Right lobe of liver (tissue), 6 donors: ENCODE measurements at regions not wholly inside any gene's neighbourhood (a gene's known extent, or its start where the extent isn't known, plus 50 kb on each side); places are given as distances from the start of the nearest gene placed in this dataset.

ENCODE experiments used
- ATAC-seq, 4 donors: fragments of 200-7000 bp; cut with Tn5 transposase; one replicate each; pipeline ENCODE4 v1.9.1; 2020; ENCODE audit warnings: mild to moderate bottlenecking in 4 of 4, moderate library complexity in 4 of 4
- DNase-seq, 3 donors: peaks; one replicate each; pipeline ENCODE4 v3.0.0-alpha.2; 2020
- H3K27ac ChIP-seq, 3 donors: fragments of 200-600 bp; one replicate each; pipeline ENCODE4 v1.8.0; 2022
- H3K27me3 ChIP-seq, 2 donors: fragments of 200-600 bp; one replicate each; pipeline ENCODE4 v1.8.0; 2022
- H3K36me3 ChIP-seq, 4 donors: fragments of 200-600 bp; sonication (generic) in 1 of 4; one replicate each; pipeline versions ENCODE4 v1.5.1 to v1.8.0; 2017 to 2022; ENCODE audit warnings: control low read depth in 1 of 4
- H3K4me1 ChIP-seq, 4 donors: fragments of 200-600 bp; sonication (generic) in 1 of 4; one replicate each; pipeline versions ENCODE4 v1.5.1 to v1.8.0; 2017 to 2022; ENCODE audit warnings: control low read depth in 1 of 4
- H3K4me3 ChIP-seq, 3 donors: fragments of 200-600 bp; one replicate each; pipeline ENCODE4 v1.8.0; 2022
- H3K9me3 ChIP-seq, 4 donors: fragments of 200-600 bp; sonication (generic) in 1 of 4; one replicate each; pipeline versions ENCODE4 v1.5.1 to v1.8.0; 2017 to 2022; ENCODE audit warnings: control low read depth in 1 of 4
- CTCF ChIP-seq, 4 donors: fragments of 200-600 bp in 3 of 4; fragments of 450-650 bp in 1 of 4; IDR thresholded peaks; one replicate each; pipeline versions ENCODE4 v1.5.1 to v1.8.0; 2016 to 2022; ENCODE audit warnings: antibody characterized with exemption in 4 of 4, mild to moderate bottlenecking in 2 of 4
- POLR2A ChIP-seq: fragments of 450-650 bp; IDR thresholded peaks from one replicate; pipeline ENCODE4 v1.6.1; 2017; ENCODE audit warnings: antibody characterized with exemption, mild to moderate bottlenecking
- WGBS: methylation state at CpG from one replicate; pipeline ENCODE4 v1.1.6; 2018; ENCODE audit warnings: low coverage, low lambda C conversion rate; ENCODE audit not compliant: insufficient coverage; ENCODE audit errors: missing lambda C conversion rate; 5-methylcytosine and 5-hydroxymethylcytosine counted together
- intact Hi-C, 2 donors: fragments of 100-400 bp; cut with DNase I; formaldehyde crosslinking; loops; one replicate each; pipeline versions ENCODE4 v1.11.2 to v1.14.1; 2022
- donor health status: DM: no; HTN: yes; CAD: no.
- donor health status: DM: no; HTN: no; CAD: no.
- donor health status: DM: no; HTN: no; CAD: no.
- donor health status: DM: no; HTN: yes; CAD: no.
- donor health status: DM: no; HTN: yes; CAD: no.

GRCh38 chr2:151181524-151181923, 80.1 kb downstream of the RBM43 start:
- Histone ChIP-seq H3K4me1 (no peaks in the 10 kb centered on the region), H3K9me3 (no peaks in the 10 kb centered on the region), H3K36me3 (no peaks in the 10 kb centered on the region), H3K27me3 (no peaks in the 10 kb centered on the region), H3K4me3 (no peak overlapping the region), H3K27ac (no peak overlapping the region)
- 59% methylated on average over 6 of the region's 6 CpGs for WGBS
- TF ChIP-seq POLR2A (no peak), CTCF (IDR thresholded peaks at IDR 0.05) (no peak)
- DNase-seq (no peak), ATAC-seq (no peak)
- intact Hi-C loops, result no loop called here

GRCh38 chr2:151180123-151180522, 81.5 kb downstream of the RBM43 start:
- 56% methylated on average over 3 of the region's 3 CpGs for WGBS
- intact Hi-C loops, result no loop called here
- H3K4me1 ChIP-seq, result no peaks in the 10 kb centered on the region
- no peaks in the 10 kb centered on the region for H3K27me3 ChIP-seq
- no peaks in the 10 kb centered on the region for H3K36me3 ChIP-seq
- TF ChIP-seq POLR2A (no peak), CTCF (IDR thresholded peaks at IDR 0.05) (no peak)
- no peak for ATAC-seq
- H3K27ac ChIP-seq, result no peak overlapping the region
- H3K4me3 ChIP-seq, result no peak overlapping the region
- no peak for DNase-seq
- no peaks in the 10 kb centered on the region for H3K9me3 ChIP-seq

- no peaks in the 10 kb centered on the region for H3K27me3 ChIP-seq
- DNase-seq, result no peak
- 76% methylated on average over 5 of the region's 5 CpGs for WGBS
Observed at GRCh38 chr2:151178207-151178606, 83.5 kb downstream of the RBM43 start.

GRCh38 chr2:151177756-151178155, 83.9 kb downstream of the RBM43 start:
- H3K9me3 ChIP-seq, result no peaks in the 10 kb centered on the region
- H3K27ac ChIP-seq, result no peak overlapping the region
- TF ChIP-seq POLR2A (no peak), CTCF (IDR thresholded peaks at IDR 0.05) (no peak)
- WGBS, result 90% methylated on average over 4 of the region's 4 CpGs
- no peaks in the 10 kb centered on the region for H3K36me3 ChIP-seq
- DNase-seq (no peak), ATAC-seq (no peak)
- intact Hi-C loops, result no loop called here
- no peaks in the 10 kb centered on the region for H3K4me1 ChIP-seq
- no peaks in the 10 kb centered on the region for H3K27me3 ChIP-seq
- H3K4me3 ChIP-seq, result no peak overlapping the region

More at GRCh38 chr2:151178207-151178606, 83.5 kb downstream of the RBM43 start:
- H3K27ac ChIP-seq, result no peak overlapping the region
- no peaks in the 10 kb centered on the region for H3K9me3 ChIP-seq
- no peaks in the 10 kb centered on the region for H3K4me1 ChIP-seq
- H3K36me3 ChIP-seq, result no peaks in the 10 kb centered on the region
- TF ChIP-seq CTCF (IDR thresholded peaks at IDR 0.05) (no peak), POLR2A (no peak)
- intact Hi-C loops, result no loop called here
- H3K4me3 ChIP-seq, result no peak overlapping the region
- ATAC-seq, result no peak

GRCh38 chr2:151176661-151177060, 85.0 kb downstream of the RBM43 start:
- no peaks in the 10 kb centered on the region for H3K27me3 ChIP-seq
- no peak for ATAC-seq
- H3K9me3 ChIP-seq, result no peaks in the 10 kb centered on the region
- intact Hi-C loops, result no loop called here
- no peak overlapping the region for H3K4me3 ChIP-seq
- TF ChIP-seq POLR2A, result no peak
- TF ChIP-seq CTCF (IDR thresholded peaks at IDR 0.05), result no peak
- 33% methylated on average over 1 of the region's 3 CpGs for WGBS
- no peaks in the 10 kb centered on the region for H3K36me3 ChIP-seq
- H3K4me1 ChIP-seq, result no peaks in the 10 kb centered on the region
- no peak for DNase-seq
- H3K27ac ChIP-seq, result no peak overlapping the region
